ENCODE measurements at regions not wholly inside any gene's neighbourhood (a gene's known extent, or its start where the extent isn't known, plus 50 kb on each side); places are given as distances from the start of the nearest gene placed in this dataset.

GRCh38 chr6:169155481-169155880 lies 98.2 kb downstream of the THBS2 start:
- no peak overlapping the region for H3K27ac Mint-ChIP-seq
- H3K4me3 Mint-ChIP-seq, result no peak overlapping the region
- DNase-seq, result no peak
- H3K9me3 Mint-ChIP-seq, result no peaks in the 10 kb centered on the region
- no peaks in the 10 kb centered on the region for H3K4me1 Mint-ChIP-seq
- intact Hi-C loops (cut with micrococcal nuclease), result no loop called here
- ATAC-seq (ENCODE audit: low read depth), result no peak
- POLR2A ChIA-PET, result no interaction called here
- no peaks in the 10 kb centered on the region for H3K36me3 Mint-ChIP-seq (ENCODE audit: low read depth)
- CTCF ChIA-PET, result no interaction called here
- TF ChIP-seq, protein P1, sequence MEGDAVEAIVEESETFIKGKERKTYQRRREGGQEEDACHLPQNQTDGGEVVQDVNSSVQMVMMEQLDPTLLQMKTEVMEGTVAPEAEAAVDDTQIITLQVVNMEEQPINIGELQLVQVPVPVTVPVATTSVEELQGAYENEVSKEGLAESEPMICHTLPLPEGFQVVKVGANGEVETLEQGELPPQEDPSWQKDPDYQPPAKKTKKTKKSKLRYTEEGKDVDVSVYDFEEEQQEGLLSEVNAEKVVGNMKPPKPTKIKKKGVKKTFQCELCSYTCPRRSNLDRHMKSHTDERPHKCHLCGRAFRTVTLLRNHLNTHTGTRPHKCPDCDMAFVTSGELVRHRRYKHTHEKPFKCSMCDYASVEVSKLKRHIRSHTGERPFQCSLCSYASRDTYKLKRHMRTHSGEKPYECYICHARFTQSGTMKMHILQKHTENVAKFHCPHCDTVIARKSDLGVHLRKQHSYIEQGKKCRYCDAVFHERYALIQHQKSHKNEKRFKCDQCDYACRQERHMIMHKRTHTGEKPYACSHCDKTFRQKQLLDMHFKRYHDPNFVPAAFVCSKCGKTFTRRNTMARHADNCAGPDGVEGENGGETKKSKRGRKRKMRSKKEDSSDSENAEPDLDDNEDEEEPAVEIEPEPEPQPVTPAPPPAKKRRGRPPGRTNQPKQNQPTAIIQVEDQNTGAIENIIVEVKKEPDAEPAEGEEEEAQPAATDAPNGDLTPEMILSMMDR (IDR thresholded peaks at IDR 0.05), result no peak
- no peaks in the 10 kb centered on the region for H3K27me3 Mint-ChIP-seq

DNA sequence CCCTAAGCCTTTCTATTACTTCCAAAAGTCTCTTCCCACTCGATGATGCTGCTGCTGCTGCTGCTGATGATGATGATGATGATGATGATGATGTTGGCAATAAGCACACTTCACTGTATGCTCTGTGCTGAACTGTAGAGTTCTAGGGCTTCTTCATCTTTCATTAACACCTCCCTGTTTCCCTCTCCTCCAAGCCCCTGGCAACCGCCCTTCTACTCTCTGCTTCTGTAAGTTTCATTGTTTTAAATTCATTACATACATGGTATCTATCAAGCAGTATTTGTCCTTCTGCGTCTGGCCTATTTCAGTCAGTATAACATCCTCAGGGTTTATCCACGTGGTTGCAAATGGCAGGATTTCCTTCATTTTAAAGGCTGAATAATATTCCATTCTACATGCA lies 100.2 kb downstream of the THBS2 start:
- intact Hi-C loops (cut with micrococcal nuclease), result no loop called here
- TF ChIP-seq, protein P1 (IDR thresholded peaks at IDR 0.05), result no peak
- ChIA-PET POLR2A (no interaction called here), CTCF (no interaction called here)
- Mint-ChIP-seq H3K4me3 (no peak overlapping the region), H3K36me3 (ENCODE audit: low read depth) (no peaks in the 10 kb centered on the region), H3K4me1 (no peaks in the 10 kb centered on the region), H3K9me3 (peaks cover 4% of the 10 kb centered on the region), H3K27me3 (no peaks in the 10 kb centered on the region), H3K27ac (no peak overlapping the region)
- DNase-seq (no peak), ATAC-seq (ENCODE audit: low read depth) (no peak)

- POLR2A ChIA-PET, result no interaction called here
These were observed 107.1 kb downstream of the THBS2 start for GRCh38 chr6:169146521-169146920.

GRCh38 chr6:169145991-169146501 lies 107.6 kb downstream of the THBS2 start:
- ChIA-PET CTCF (no interaction called here), POLR2A (no interaction called here)
- intact Hi-C loops (cut with micrococcal nuclease), result no loop called here
- TF ChIP-seq, protein P1 (IDR thresholded peaks at IDR 0.05), result no peak
- DNase-seq (no peak), ATAC-seq (ENCODE audit: low read depth) (no peak)
- no peak overlapping the region for H3K27ac Mint-ChIP-seq
- H3K9me3 Mint-ChIP-seq, result peaks cover 7% of the 10 kb centered on the region
- no peaks in the 10 kb centered on the region for H3K4me1 Mint-ChIP-seq
- H3K4me3 Mint-ChIP-seq, result no peak overlapping the region
- no peaks in the 10 kb centered on the region for H3K27me3 Mint-ChIP-seq
- H3K36me3 Mint-ChIP-seq (ENCODE audit: low read depth), result no peaks in the 10 kb centered on the region

More at GRCh38 chr6:169146521-169146920, 107.1 kb downstream of the THBS2 start:
- CTCF ChIA-PET, result no interaction called here
- no peaks in the 10 kb centered on the region for H3K27me3 Mint-ChIP-seq
- ATAC-seq (ENCODE audit: low read depth) (no peak), DNase-seq (no peak)
- no peaks in the 10 kb centered on the region for H3K36me3 Mint-ChIP-seq (ENCODE audit: low read depth)
- TF ChIP-seq, protein P1 (IDR thresholded peaks at IDR 0.05), result no peak
- H3K4me3 Mint-ChIP-seq, result no peak overlapping the region
- no peak overlapping the region for H3K27ac Mint-ChIP-seq
- intact Hi-C loops (cut with micrococcal nuclease), result no loop called here
- no peaks in the 10 kb centered on the region for H3K4me1 Mint-ChIP-seq
- peaks cover 7% of the 10 kb centered on the region for H3K9me3 Mint-ChIP-seq

DNA sequence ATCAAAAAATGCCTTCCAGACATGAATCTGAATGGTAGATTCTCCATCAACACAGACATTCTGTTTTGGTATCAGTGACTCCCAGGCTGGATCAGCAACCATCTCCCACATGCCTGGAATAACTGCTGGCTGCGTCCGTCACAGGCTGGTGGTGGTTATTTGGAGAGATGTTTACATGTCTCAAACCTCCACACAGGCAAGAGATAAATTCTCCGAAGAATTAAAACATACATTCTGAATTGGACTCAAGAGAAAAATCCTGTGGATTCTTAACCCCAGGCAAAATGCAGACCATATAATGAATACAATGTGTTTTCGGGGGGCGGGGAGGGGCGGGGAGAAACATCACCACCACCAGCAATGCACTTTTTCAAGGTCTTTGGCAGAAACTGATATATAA lies 108.2 kb downstream of the THBS2 start:
- TF ChIP-seq, protein P1 (IDR thresholded peaks at IDR 0.05), result no peak
- H3K4me3 Mint-ChIP-seq, result no peak overlapping the region
- ChIA-PET CTCF (no interaction called here), POLR2A (no interaction called here)
- H3K27me3 Mint-ChIP-seq, result no peaks in the 10 kb centered on the region
- H3K27ac Mint-ChIP-seq, result no peak overlapping the region
- peaks cover 7% of the 10 kb centered on the region for H3K9me3 Mint-ChIP-seq
- H3K4me1 Mint-ChIP-seq, result no peaks in the 10 kb centered on the region
- DNase-seq, result no peak
- no peak for ATAC-seq (ENCODE audit: low read depth)
- H3K36me3 Mint-ChIP-seq (ENCODE audit: low read depth), result no peaks in the 10 kb centered on the region
- intact Hi-C loops (cut with micrococcal nuclease), result no loop called here
